ENCODE measurements at regions not wholly inside any gene's neighbourhood (a gene's known extent, or its start where the extent isn't known, plus 50 kb on each side); places are given as distances from the start of the nearest gene placed in this dataset.
"Not testable (repeated sequence)": the region's sequence is repeated elsewhere in the genome, so short reads cannot be mapped to it uniquely, and the experiment has no call there.

GRCh38 chr7:32779167-32779566, 112.4 kb downstream of the KBTBD2 start:
- TF ChIP-seq ISL1 (CRISPR knock-in tag; IDR thresholded peaks at IDR 0.05) = no peak
- TF ChIP-seq CSRNP3 (CRISPR knock-in tag; IDR thresholded peaks at IDR 0.05) = no peak
- TF ChIP-seq TCF4 (CRISPR knock-in tag; IDR thresholded peaks at IDR 0.05; ENCODE audit: borderline replicate concordance) = no peak
- TF ChIP-seq ZFP30 (CRISPR knock-in tag; IDR thresholded peaks at IDR 0.05) = no peak
- TF ChIP-seq ZC3H10 (CRISPR knock-in tag; IDR thresholded peaks at IDR 0.05) = no peak
- TF ChIP-seq TOX (CRISPR knock-in tag; IDR thresholded peaks at IDR 0.05; ENCODE audit: borderline replicate concordance) = no peak
- no peak for TF ChIP-seq CSDC2 (CRISPR knock-in tag; IDR thresholded peaks at IDR 0.05)
- no peak for TF ChIP-seq GLIS3 (CRISPR knock-in tag; IDR thresholded peaks at IDR 0.05)
- no peak for TF ChIP-seq SNAI2 (CRISPR knock-in tag; IDR thresholded peaks at IDR 0.05)
- no peak for TF ChIP-seq CREB5 (CRISPR knock-in tag; IDR thresholded peaks at IDR 0.05; ENCODE audit: low read depth)
- TF ChIP-seq ZNF70 (CRISPR knock-in tag; IDR thresholded peaks at IDR 0.05) = no peak
- no peak for TF ChIP-seq ARNTL (CRISPR knock-in tag; IDR thresholded peaks at IDR 0.05; ENCODE audit: borderline replicate concordance, low read depth)
- no peak for TF ChIP-seq ZNF8 (CRISPR knock-in tag; IDR thresholded peaks at IDR 0.05)
- TF ChIP-seq POU6F1 (CRISPR knock-in tag; IDR thresholded peaks at IDR 0.05; ENCODE audit: borderline replicate concordance, low read depth) = no peak
- no peak for TF ChIP-seq TSHZ2 (CRISPR knock-in tag; IDR thresholded peaks at IDR 0.05)
- no peak for TF ChIP-seq ZNF565 (CRISPR knock-in tag; conservative IDR thresholded peaks at IDR 0.05; ENCODE audit: low read depth)
- TF ChIP-seq OSR1 (CRISPR knock-in tag; IDR thresholded peaks at IDR 0.05) = no peak
- ATAC-seq = no peak

GRCh38 chr7:32777041-32777666, 114.4 kb downstream of the KBTBD2 start:
- peak; percentile 88 for ATAC-seq

GRCh38 chr7:32776318-32776717, 115.2 kb downstream of the KBTBD2 start:
- ATAC-seq = not testable (repeated sequence)

GRCh38 chr7:32775809-32776208, 115.8 kb downstream of the KBTBD2 start:
- not testable (repeated sequence) for ATAC-seq

GRCh38 chr7:32774541-32774951, 117.0 kb downstream of the KBTBD2 start:
- TF ChIP-seq SNAI2 (CRISPR knock-in tag; IDR thresholded peaks at IDR 0.05) (no peak), OSR1 (CRISPR knock-in tag; IDR thresholded peaks at IDR 0.05) (no peak), TSHZ2 (CRISPR knock-in tag; IDR thresholded peaks at IDR 0.05) (no peak), ARNTL (CRISPR knock-in tag; IDR thresholded peaks at IDR 0.05; ENCODE audit: borderline replicate concordance, low read depth) (no peak), TCF4 (CRISPR knock-in tag; IDR thresholded peaks at IDR 0.05; ENCODE audit: borderline replicate concordance) (peak; percentile 40; the same call in 1 of the 2 replicates)
- no peak for ATAC-seq

GRCh38 chr7:32768866-32769510, 122.6 kb downstream of the KBTBD2 start:
- not testable (repeated sequence) for ATAC-seq

GRCh38 chr7:32768338-32768737, 123.2 kb downstream of the KBTBD2 start:
- ATAC-seq = not testable (repeated sequence)

- ATAC-seq = not testable (repeated sequence)
Observed at GRCh38 chr7:32765649-32766251, 125.8 kb downstream of the KBTBD2 start.
